IMR-90 (cell line): ENCODE measurements at regions not wholly inside any gene's neighbourhood (a gene's known extent, or its start where the extent isn't known, plus 50 kb on each side); places are given as distances from the start of the nearest gene placed in this dataset.

Experiments used
- ATAC-seq: fragments of 200-7000 bp; cut with Tn5 transposase; 2 replicates; pipeline ENCODE4 v1.9.1; 2020; ENCODE audit warnings: low read depth, mild to moderate bottlenecking, moderate library complexity
- BruUV-seq: library from RNA; stranded (reverse); fragments of 400-500 nt; replicated peaks from 2 replicates; lab custom pipeline; 2021; lab: Mats Ljungman, UMichigan
- CTCF ChIA-PET: fragments of 300-600 bp; formaldehyde crosslinking; extraction: SDS; loops from one replicate; lab custom pipeline; 2021; ENCODE audit warnings: antibody characterized with exemption; lab: Yijun Ruan, JAX
- POLR2A ChIA-PET: fragments of 300-600 bp; sonication (Branson Sonifier 250); formaldehyde crosslinking; loops from one replicate; lab custom pipeline; 2022; ENCODE audit warnings: antibody characterized with exemption; ENCODE audit not compliant: unreplicated experiment; lab: Charles Lee
- DNase-seq: peaks from one replicate; pipeline ENCODE4 v3.0.0; 2013
- H2AFZ ChIP-seq: replicated peaks from 2 replicates; pipeline ENCODE3; 2013; ENCODE audit warnings: low read length, mild to moderate bottlenecking; ENCODE audit not compliant: poor library complexity
- H2AK5ac ChIP-seq: 2 replicates; pipeline ENCODE4 v1.6.1; 2013; ENCODE audit warnings: low read depth, low read length, inconsistent platforms
- H2AK9ac ChIP-seq: replicated peaks from 2 replicates; pipeline ENCODE3; 2013; ENCODE audit warnings: mild to moderate bottlenecking, low read depth, low read length, moderate library complexity; ENCODE audit not compliant: poor library complexity
- H2BK120ac ChIP-seq: 2 replicates; pipeline ENCODE4 v1.6.1; 2013; ENCODE audit warnings: low read depth, low read length, inconsistent platforms
- H2BK15ac ChIP-seq: 3 replicates; pipeline ENCODE4 v1.6.1; 2013; ENCODE audit warnings: low read depth, low read length, inconsistent platforms
- H2BK20ac ChIP-seq: 2 replicates; pipeline ENCODE4 v1.6.1; 2013; ENCODE audit warnings: low read depth, mild to moderate bottlenecking, inconsistent platforms, low read length, moderate library complexity
- H2BK5ac ChIP-seq: 2 replicates; pipeline ENCODE4 v1.6.1; 2013; ENCODE audit warnings: mild to moderate bottlenecking, low read depth, low read length, inconsistent platforms; ENCODE audit not compliant: poor library complexity, severe bottlenecking
- H3K14ac ChIP-seq: replicated peaks from 2 replicates; pipeline ENCODE4 v1.6.1; 2013; ENCODE audit warnings: low read depth, low read length, inconsistent platforms
- H3K18ac ChIP-seq: 2 replicates; pipeline ENCODE4 v1.6.1; 2013; ENCODE audit warnings: low read depth, low read length, control low read depth
- H3K23ac ChIP-seq: 2 replicates; pipeline ENCODE4 v1.6.1; 2013; ENCODE audit warnings: low read depth, low read length, inconsistent platforms
- H3K27ac ChIP-seq: 2 replicates; pipeline ENCODE4 v1.5.1; 2013; ENCODE audit warnings: mild to moderate bottlenecking, control low read depth, low read length; ENCODE audit not compliant: insufficient read depth
- H3K27me3 ChIP-seq: 2 replicates; pipeline ENCODE4 v1.6.1; 2013; ENCODE audit warnings: low read length; ENCODE audit not compliant: control insufficient read depth, insufficient read depth
- H3K36me3 ChIP-seq: 2 replicates; pipeline ENCODE4 v1.6.1; 2013; ENCODE audit warnings: low read length, mixed read lengths; ENCODE audit not compliant: control insufficient read depth, insufficient read depth
- H3K4ac ChIP-seq: 2 replicates; pipeline ENCODE4 v1.6.1; 2013; ENCODE audit warnings: low read depth, low read length, inconsistent platforms
- H3K4me1 ChIP-seq: 2 replicates; pipeline ENCODE4 v1.6.1; 2013; ENCODE audit warnings: low read length, mixed read lengths; ENCODE audit not compliant: control insufficient read depth, insufficient read depth
- H3K4me2 ChIP-seq: 2 replicates; pipeline ENCODE4 v1.6.1; 2013; ENCODE audit warnings: low read depth, mild to moderate bottlenecking, control low read depth, low read length, moderate library complexity
- H3K4me3 ChIP-seq: 2 replicates; pipeline ENCODE4 v1.5.1; 2013; ENCODE audit warnings: low read depth, mild to moderate bottlenecking, control low read depth, low read length, moderate library complexity; ENCODE audit not compliant: insufficient read depth
- H3K56ac ChIP-seq: 2 replicates; pipeline ENCODE4 v1.6.1; 2013; ENCODE audit warnings: low read length, inconsistent platforms; ENCODE audit not compliant: insufficient read depth; ENCODE audit errors: extremely low read depth
- H3K79me1 ChIP-seq, 2 experiments: 2 replicates each; pipeline ENCODE4 v1.6.1; 2013; ENCODE audit warnings: low read length in 2 of 2, inconsistent platforms in 1 of 2, low read depth in 1 of 2
- H3K9ac ChIP-seq: 2 replicates; pipeline ENCODE4 v1.6.1; 2013; ENCODE audit warnings: low read depth, low read length, control low read depth
- H3K9me1 ChIP-seq: 2 replicates; pipeline ENCODE4 v1.6.1; 2013; ENCODE audit warnings: low read length, inconsistent platforms; ENCODE audit not compliant: insufficient read depth
- H3K9me3 ChIP-seq: 2 replicates; pipeline ENCODE4 v1.6.1; 2013; ENCODE audit warnings: low read length; ENCODE audit not compliant: control insufficient read depth, insufficient read depth
- H4K20me1 ChIP-seq: 2 replicates; pipeline ENCODE4 v1.6.1; 2013; ENCODE audit warnings: low read length, inconsistent platforms; ENCODE audit not compliant: insufficient read depth
- H4K5ac ChIP-seq: 2 replicates; pipeline ENCODE4 v1.6.1; 2013; ENCODE audit warnings: mild to moderate bottlenecking, low read depth, low read length, control low read depth
- H4K8ac ChIP-seq, 2 experiments: 2 replicates each; pipeline ENCODE4 v1.6.1; 2013; ENCODE audit warnings: low read depth in 2 of 2, low read length in 2 of 2, control low read depth in 1 of 2, inconsistent platforms in 1 of 2
- H4K91ac ChIP-seq: 2 replicates; pipeline ENCODE4 v1.6.1; 2013; ENCODE audit warnings: low read depth, low read length, inconsistent platforms; ENCODE audit not compliant: insufficient read depth
- BHLHE40 ChIP-seq: fragments of 150-350 bp; IDR thresholded peaks from 2 replicates; pipeline ENCODE4 v1.6.1; 2016; ENCODE audit warnings: mild to moderate bottlenecking, low read depth, low read length
- CEBPB ChIP-seq: IDR thresholded peaks from 2 replicates; pipeline ENCODE4 v1.6.1; 2012; ENCODE audit warnings: low read depth, low read length, improper control_type of control experiment
- CTCF ChIP-seq: conservative IDR thresholded peaks from 2 replicates; pipeline ENCODE4 v1.5.1; 2012; ENCODE audit warnings: mild to moderate bottlenecking, low read depth, low read length, improper control_type of control experiment
- ELK1 ChIP-seq: fragments of 150-350 bp; IDR thresholded peaks from 2 replicates; pipeline ENCODE4 v1.6.1; 2016; ENCODE audit warnings: low read depth, mild to moderate bottlenecking, low read length, moderate library complexity, borderline replicate concordance
- FOS ChIP-seq: fragments of 150-350 bp; IDR thresholded peaks from 2 replicates; pipeline ENCODE4 v1.6.1; 2016; ENCODE audit warnings: low read depth, low read length
- MAFK ChIP-seq: IDR thresholded peaks from 2 replicates; pipeline ENCODE4 v1.6.1; 2012; ENCODE audit warnings: low read depth, low read length, improper control_type of control experiment
- MAZ ChIP-seq: IDR thresholded peaks from 2 replicates; pipeline ENCODE4 v1.6.1; 2012; ENCODE audit warnings: low read depth, mild to moderate bottlenecking, low read length, improper control_type of control experiment, moderate library complexity, borderline replicate concordance
- MXI1 ChIP-seq: IDR thresholded peaks from 2 replicates; pipeline ENCODE4 v1.6.1; 2012; ENCODE audit warnings: low read depth, mild to moderate bottlenecking, low read length, moderate library complexity, borderline replicate concordance
- POLR2A ChIP-seq: IDR thresholded peaks from 2 replicates; pipeline ENCODE4 v1.6.1; 2012; ENCODE audit warnings: mild to moderate bottlenecking, low read depth, low read length
- RCOR1 ChIP-seq: IDR thresholded peaks from 2 replicates; pipeline ENCODE4 v1.6.1; 2012; ENCODE audit warnings: mild to moderate bottlenecking, low read length, improper control_type of control experiment; ENCODE audit not compliant: insufficient replicate concordance
- RFX5 ChIP-seq: IDR thresholded peaks from 2 replicates; pipeline ENCODE4 v1.8.0; 2012; ENCODE audit warnings: low read depth, mild to moderate bottlenecking, low read length, moderate library complexity
- SMC3 ChIP-seq: fragments of 150-350 bp; IDR thresholded peaks from 2 replicates; pipeline ENCODE4 v1.6.1; 2016; ENCODE audit warnings: low read depth, mild to moderate bottlenecking, antibody characterized with exemption, low read length, moderate library complexity
- USF2 ChIP-seq: fragments of 150-350 bp; IDR thresholded peaks from 2 replicates; pipeline ENCODE4 v1.6.1; 2017; ENCODE audit warnings: mild to moderate bottlenecking, antibody characterized with exemption, low read length, low read depth
- WGBS, 2 experiments: methylation state at CpG; one replicate each; pipeline versions ENCODE4 v1.1.5 to v1.1.7; 2013; ENCODE audit warnings: missing lambda C conversion rate in 2 of 2; ENCODE audit not compliant: insufficient read length in 1 of 2; ENCODE audit errors: extremely low coverage in 2 of 2; 5-methylcytosine and 5-hydroxymethylcytosine counted together
- dilution Hi-C: fragments of 300-500 bp; cut with HindIII; formaldehyde crosslinking; loops from one replicate; pipeline ENCODE4 v1.14.3; 2018; ENCODE audit warnings: low sequenced_read_pairs; ENCODE audit not compliant: unreplicated experiment
- in situ Hi-C: fragments of 300-500 bp; cut with MboI; formaldehyde crosslinking; loops from 3 replicates; pipeline ENCODE4 v1.14.3; 2019; ENCODE audit warnings: low sequenced_read_pairs, inconsistent platforms, mixed read lengths
- intact Hi-C: fragments of 100-400 bp; cut with micrococcal nuclease; formaldehyde crosslinking; loops from 2 replicates; pipeline ENCODE4 v1.10.0; 2022

GRCh38 chr11:134901542-134901941 lies 489.5 kb upstream of the B3GAT1 start:
- no peaks in the 10 kb centered on the region for H3K27me3 ChIP-seq
- no peak overlapping the region for H2AFZ ChIP-seq
- peaks cover 14% of the 10 kb centered on the region for H3K9me3 ChIP-seq
- no peak overlapping the region for H3K56ac ChIP-seq
- no peak for DNase-seq
- H4K91ac ChIP-seq = no peak overlapping the region
- TF ChIP-seq POLR2A (no peak), SMC3 (no peak), RCOR1 (no peak), RFX5 (no peak), MXI1 (no peak), MAZ (no peak), USF2 (no peak), FOS (no peak), CTCF (no peak), BHLHE40 (no peak), ELK1 (no peak), CEBPB (no peak), MAFK (no peak)
- H3K23ac ChIP-seq = no peak overlapping the region
- BruUV-seq = no TSS peak
- no peaks in the 10 kb centered on the region for H3K4me1 ChIP-seq
- ChIA-PET POLR2A (no interaction called here), CTCF (no interaction called here)
- H3K27ac ChIP-seq = no peak overlapping the region
- in situ Hi-C loops = no loop called here
- H3K4ac ChIP-seq = no peak overlapping the region
- H4K5ac ChIP-seq = no peak overlapping the region
- no peak overlapping the region for H2BK15ac ChIP-seq
- H3K14ac ChIP-seq = no peak overlapping the region
- H4K8ac ChIP-seq = no peak overlapping the region
- H2BK120ac ChIP-seq = no peak overlapping the region
- H2BK20ac ChIP-seq = no peak overlapping the region
- no peaks in the 10 kb centered on the region for H3K79me1 ChIP-seq
- H3K4me3 ChIP-seq = no peak overlapping the region
- H2BK5ac ChIP-seq = no peak overlapping the region
- H3K36me3 ChIP-seq = no peaks in the 10 kb centered on the region
- no peak overlapping the region for H2AK9ac ChIP-seq
- no peak overlapping the region for H3K18ac ChIP-seq
- 54% methylated on average over 5 of the region's 7 CpGs; no CpG with 5 or more reads in 1 of the 2 experiments for WGBS, 2 experiments
- intact Hi-C loops = no loop called here
- no peaks in the 10 kb centered on the region for H3K9me1 ChIP-seq
- H2AK5ac ChIP-seq = no peak overlapping the region
- no peaks in the 10 kb centered on the region for H4K20me1 ChIP-seq
- no peak overlapping the region for H3K9ac ChIP-seq
- dilution Hi-C loops = no loop called here
- ATAC-seq = no peak
- no peak overlapping the region for H3K4me2 ChIP-seq
